ENCODE measurements at regions not wholly inside any gene's neighbourhood (a gene's known extent, or its start where the extent isn't known, plus 50 kb on each side); places are given as distances from the start of the nearest gene placed in this dataset.
"Not testable (repeated sequence)": the region's sequence is repeated elsewhere in the genome, so short reads cannot be mapped to it uniquely, and the experiment has no call there.

DNA sequence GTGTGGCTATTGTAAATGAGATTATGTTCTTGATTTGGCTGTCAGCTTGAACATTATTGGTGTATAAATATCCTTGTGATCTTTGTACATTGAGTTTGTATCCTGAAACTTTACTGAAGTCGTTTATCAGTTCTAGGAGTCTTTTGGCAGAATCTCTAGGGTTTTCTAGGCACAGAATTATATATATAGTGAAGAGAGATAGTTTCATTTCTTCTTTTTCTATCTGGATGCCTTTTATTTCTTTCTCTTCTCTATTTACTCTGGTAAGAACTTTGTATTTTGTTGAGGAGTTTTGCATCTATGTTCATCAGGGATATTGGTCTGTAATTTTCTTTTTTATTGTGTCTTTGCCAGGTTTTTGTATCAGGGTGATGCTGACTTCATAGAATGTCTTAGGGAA lies 589.2 kb upstream of the MAN1A1 start:
- no peaks in the 10 kb centered on the region for H3K36me3 ChIP-seq
- intact Hi-C loops (cut with DNase I; ENCODE audit: low total_unique reads), result no loop called here
- H3K9me3 ChIP-seq, result no peaks in the 10 kb centered on the region
- H3K4me3 ChIP-seq, result no peak overlapping the region
- H3K27ac ChIP-seq, result no peak overlapping the region
- WGBS, 5 donors, result 41 to 51% (median 45%) methylated on average over 1 of the region's 1 CpG
- no peaks in the 10 kb centered on the region for H3K27me3 ChIP-seq (replicated peaks in 1 of 7)
- H3K4me1 ChIP-seq, result peaks cover 0 to 3% (median 0%) of the 10 kb centered on the region in 6 donors
- no peak for DNase-seq
- TF ChIP-seq, protein P1, sequence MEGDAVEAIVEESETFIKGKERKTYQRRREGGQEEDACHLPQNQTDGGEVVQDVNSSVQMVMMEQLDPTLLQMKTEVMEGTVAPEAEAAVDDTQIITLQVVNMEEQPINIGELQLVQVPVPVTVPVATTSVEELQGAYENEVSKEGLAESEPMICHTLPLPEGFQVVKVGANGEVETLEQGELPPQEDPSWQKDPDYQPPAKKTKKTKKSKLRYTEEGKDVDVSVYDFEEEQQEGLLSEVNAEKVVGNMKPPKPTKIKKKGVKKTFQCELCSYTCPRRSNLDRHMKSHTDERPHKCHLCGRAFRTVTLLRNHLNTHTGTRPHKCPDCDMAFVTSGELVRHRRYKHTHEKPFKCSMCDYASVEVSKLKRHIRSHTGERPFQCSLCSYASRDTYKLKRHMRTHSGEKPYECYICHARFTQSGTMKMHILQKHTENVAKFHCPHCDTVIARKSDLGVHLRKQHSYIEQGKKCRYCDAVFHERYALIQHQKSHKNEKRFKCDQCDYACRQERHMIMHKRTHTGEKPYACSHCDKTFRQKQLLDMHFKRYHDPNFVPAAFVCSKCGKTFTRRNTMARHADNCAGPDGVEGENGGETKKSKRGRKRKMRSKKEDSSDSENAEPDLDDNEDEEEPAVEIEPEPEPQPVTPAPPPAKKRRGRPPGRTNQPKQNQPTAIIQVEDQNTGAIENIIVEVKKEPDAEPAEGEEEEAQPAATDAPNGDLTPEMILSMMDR (IDR thresholded peaks at IDR 0.05 in 8 of 11, conservative IDR thresholded peaks at IDR 0.05 in 3 of 11), result no peak
- TF ChIP-seq POLR2AphosphoS5 (IDR thresholded peaks at IDR 0.05) (no peak), POLR2A (IDR thresholded peaks at IDR 0.05) (no peak)

DNA sequence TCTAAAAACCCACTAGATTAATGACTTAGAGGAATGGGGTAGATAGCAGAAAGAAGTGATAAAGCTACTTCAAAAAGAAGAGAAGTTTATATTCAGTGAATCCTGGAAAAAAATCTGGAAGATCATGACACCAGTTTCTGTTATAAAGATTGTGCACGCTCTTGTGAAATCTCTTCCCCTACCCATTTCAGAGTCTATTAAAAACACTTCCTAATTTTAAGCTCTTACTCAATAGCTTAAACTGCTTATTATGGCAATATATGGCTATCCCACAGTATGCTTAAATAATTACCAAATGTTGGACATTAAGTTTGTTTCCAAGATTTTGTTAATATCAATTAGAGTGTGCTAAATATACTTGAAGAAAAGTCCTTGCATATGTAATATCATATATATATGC lies 585.3 kb upstream of the MAN1A1 start:
- H3K9me3 ChIP-seq, result no peaks in the 10 kb centered on the region
- no peak overlapping the region for H3K27ac ChIP-seq
- H3K27me3 ChIP-seq (replicated peaks in 1 of 7), result no peaks in the 10 kb centered on the region
- H3K4me3 ChIP-seq, result no peak overlapping the region
- WGBS, 5 donors, result 47 to 88% (median 65%) methylated on average over 1 of the region's 1 CpG
- TF ChIP-seq POLR2A (IDR thresholded peaks at IDR 0.05), result no peak
- TF ChIP-seq, protein P1 (IDR thresholded peaks at IDR 0.05 in 8 of 11, conservative IDR thresholded peaks at IDR 0.05 in 3 of 11), result no peak
- no peak for TF ChIP-seq POLR2AphosphoS5 (IDR thresholded peaks at IDR 0.05)
- peaks cover 0 to 3% (median 0%) of the 10 kb centered on the region in 6 donors for H3K4me1 ChIP-seq
- no peaks in the 10 kb centered on the region for H3K36me3 ChIP-seq
- intact Hi-C loops (cut with DNase I; ENCODE audit: low total_unique reads), result no loop called here
- no peak for DNase-seq

DNA sequence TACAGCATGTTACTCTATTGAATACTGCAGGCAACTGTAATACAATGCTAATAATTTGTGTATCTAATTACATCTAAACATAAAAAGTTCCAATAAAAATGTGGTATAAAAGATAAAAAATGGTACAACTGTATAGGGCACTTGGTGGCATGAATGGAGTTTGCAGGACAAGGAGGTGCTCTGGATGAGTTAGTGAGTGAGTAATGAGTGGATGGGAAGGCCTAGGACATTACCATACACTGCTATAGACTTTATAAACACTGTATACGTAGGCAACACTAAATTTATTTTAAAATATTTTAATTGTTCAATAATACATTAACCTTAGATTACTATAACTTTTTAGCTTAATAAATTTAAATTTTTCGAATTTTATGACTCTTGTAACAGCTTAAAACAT lies 579.6 kb upstream of the MAN1A1 start:
- Histone ChIP-seq H3K27ac (no peak overlapping the region), H3K4me1 (no peaks in the 10 kb centered on the region), H3K4me3 (no peak overlapping the region), H3K36me3 (no peaks in the 10 kb centered on the region), H3K9me3 (peaks cover 0 to 38% (median 27%) of the 10 kb centered on the region in 8 donors), H3K27me3 (replicated peaks in 1 of 7) (no peaks in the 10 kb centered on the region)
- TF ChIP-seq POLR2AphosphoS5 (IDR thresholded peaks at IDR 0.05) (no peak), POLR2A (IDR thresholded peaks at IDR 0.05) (no peak)
- TF ChIP-seq, protein P1 (IDR thresholded peaks at IDR 0.05 in 8 of 11, conservative IDR thresholded peaks at IDR 0.05 in 3 of 11), result no peak
- no peak for DNase-seq
- 65 to 75% (median 70%) methylated on average over 2 of the region's 2 CpGs for WGBS, 5 donors
- intact Hi-C loops (cut with DNase I; ENCODE audit: low total_unique reads), result no loop called here

DNA sequence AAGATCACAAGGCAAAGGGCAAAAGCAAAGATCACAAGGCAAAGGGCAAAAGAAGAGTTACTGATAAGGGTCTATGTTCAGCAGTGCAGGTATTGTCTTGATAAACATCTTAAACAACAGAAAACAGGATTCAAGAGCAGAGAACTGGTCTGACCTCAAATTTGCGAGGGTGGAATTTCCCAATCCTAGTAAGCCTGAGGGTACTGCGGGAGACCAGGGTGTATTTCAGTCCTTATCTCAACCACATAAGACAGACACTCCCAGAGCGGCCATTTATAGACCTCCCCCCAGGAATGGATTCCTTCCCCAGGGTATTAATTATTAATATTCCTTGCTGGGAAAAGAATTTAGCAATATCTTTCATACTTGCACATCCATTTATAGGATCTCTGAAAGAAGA lies 575.3 kb upstream of the MAN1A1 start:
- H3K4me1 ChIP-seq; H3K4me3 ChIP-seq; H3K27ac ChIP-seq; DNase-seq; intact Hi-C loops (cut with DNase I; ENCODE audit: low total_unique reads); H3K36me3 ChIP-seq; H3K27me3 ChIP-seq (replicated peaks in 1 of 7): not testable (repeated sequence)
- WGBS, 5 donors, result 92 to 98% (median 95%) methylated on average over 3 of the region's 3 CpGs
- peaks cover 3 to 81% (median 69%) of the 10 kb centered on the region in 8 donors for H3K9me3 ChIP-seq

DNA sequence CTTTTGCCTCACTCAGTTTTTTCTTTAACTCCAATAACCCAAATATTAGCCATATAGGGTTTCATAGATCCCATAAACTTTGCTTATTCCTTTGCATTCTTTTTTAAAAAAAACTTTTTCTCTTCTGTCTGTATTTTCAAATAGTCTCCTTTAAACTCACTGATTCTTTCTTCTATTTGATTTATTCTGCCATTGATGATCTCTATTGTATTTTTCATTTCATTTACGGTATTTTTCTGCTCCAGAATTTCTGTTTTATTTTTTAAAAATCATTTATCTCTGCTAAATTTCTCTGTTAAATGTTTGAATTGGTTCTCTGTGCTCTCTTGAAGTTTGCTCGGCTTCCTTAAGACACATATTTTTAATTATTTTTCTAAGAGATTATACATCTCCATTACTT lies 573.3 kb upstream of the MAN1A1 start:
- no peak for DNase-seq
- Histone ChIP-seq H3K27me3 (replicated peaks in 1 of 7) (no peaks in the 10 kb centered on the region), H3K27ac (no peak overlapping the region), H3K9me3 (peaks cover 3 to 81% (median 74%) of the 10 kb centered on the region in 8 donors), H3K4me1 (no peaks in the 10 kb centered on the region), H3K36me3 (no peaks in the 10 kb centered on the region), H3K4me3 (no peak overlapping the region)
- no peak for TF ChIP-seq POLR2AphosphoS5 (IDR thresholded peaks at IDR 0.05)
- TF ChIP-seq, protein P1 (IDR thresholded peaks at IDR 0.05 in 8 of 11, conservative IDR thresholded peaks at IDR 0.05 in 3 of 11), result no peak
- no peak for TF ChIP-seq POLR2A (IDR thresholded peaks at IDR 0.05)
- WGBS, 5 donors, result 46 to 88% (median 74%) methylated on average over 2 of the region's 2 CpGs
- intact Hi-C loops (cut with DNase I; ENCODE audit: low total_unique reads), result no loop called here

Measured in spleen (tissue), 11 donors.